ENCODE measurements at regions not wholly inside any gene's neighbourhood (a gene's known extent, or its start where the extent isn't known, plus 50 kb on each side); places are given as distances from the start of the nearest gene placed in this dataset.

DNA sequence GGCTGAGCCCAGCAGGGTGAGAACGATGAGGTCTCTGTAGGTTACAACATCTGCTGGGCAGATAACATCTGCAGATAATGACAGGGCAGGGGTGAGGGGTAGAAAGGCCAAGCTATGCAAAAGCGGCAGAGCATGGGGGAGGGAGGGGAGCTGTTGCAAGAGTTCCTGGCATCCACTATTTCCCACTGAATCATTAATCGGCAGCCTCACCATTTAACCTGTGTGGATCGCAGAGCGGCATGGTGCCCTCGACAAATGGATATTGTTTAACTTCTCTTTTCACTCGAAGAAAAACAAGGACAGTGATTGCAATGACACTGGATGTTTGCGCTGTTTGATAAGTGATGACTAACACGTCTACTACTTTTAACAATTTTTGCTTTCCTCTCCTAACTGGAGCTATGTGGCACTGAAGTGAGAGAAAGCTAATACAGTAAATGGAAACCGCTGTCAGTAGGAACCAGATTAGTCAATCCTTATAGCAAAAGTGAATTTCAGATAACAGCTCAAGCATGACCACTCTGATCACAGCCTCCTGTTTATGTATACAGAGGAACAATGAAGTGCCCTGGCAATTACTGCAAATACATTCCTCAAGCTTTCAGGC is 381.5 kb downstream of the TFAP2A start:
- no peak for DNase-seq

DNA sequence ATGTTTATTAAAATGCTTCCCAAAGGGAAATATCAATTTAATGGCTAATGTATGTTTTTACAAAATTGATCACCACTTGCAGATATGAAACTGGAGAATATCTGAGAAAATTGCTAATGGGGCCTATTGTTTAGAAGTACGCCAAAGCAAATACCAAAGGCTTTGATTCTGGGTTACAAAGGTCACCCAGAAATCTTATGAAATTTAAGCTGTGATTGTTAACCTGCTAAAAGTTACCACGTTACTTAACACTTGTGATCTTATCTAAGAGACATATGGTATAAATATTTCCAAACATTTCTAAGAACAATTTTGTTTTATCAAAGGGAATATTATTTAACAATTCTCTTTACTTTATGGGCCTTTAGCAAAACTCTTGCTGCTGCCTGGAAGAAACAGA is 383.3 kb downstream of the TFAP2A start:
- DNase-seq, result no peak

DNA sequence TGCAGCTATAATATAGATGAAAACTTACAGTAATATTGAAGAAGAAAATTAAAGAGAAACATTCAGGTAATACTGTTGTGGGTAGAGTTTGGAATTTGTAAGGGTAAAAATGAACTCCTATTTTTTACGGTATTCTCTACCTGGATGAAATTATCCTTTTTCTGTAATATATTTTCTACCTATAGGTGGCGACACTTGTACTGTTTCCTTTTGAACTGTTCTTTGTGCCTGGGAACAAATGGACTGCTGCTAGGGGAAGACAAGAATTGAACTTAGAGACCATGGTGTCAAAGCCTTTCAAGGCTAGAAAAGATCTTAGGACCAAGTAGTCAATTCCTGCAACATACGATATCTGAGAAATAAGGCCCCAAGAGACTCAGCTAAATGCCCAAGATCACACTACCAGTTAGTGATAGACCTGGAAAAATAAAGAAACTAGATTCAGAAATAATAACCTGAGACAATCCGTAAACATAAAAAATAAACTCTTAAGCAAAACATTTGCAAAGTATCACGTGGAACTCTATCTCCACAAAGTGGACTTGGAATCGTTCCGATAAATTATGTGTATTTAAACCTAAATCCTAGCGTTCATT is 383.8 kb downstream of the TFAP2A start:
- no peak for DNase-seq

DNA sequence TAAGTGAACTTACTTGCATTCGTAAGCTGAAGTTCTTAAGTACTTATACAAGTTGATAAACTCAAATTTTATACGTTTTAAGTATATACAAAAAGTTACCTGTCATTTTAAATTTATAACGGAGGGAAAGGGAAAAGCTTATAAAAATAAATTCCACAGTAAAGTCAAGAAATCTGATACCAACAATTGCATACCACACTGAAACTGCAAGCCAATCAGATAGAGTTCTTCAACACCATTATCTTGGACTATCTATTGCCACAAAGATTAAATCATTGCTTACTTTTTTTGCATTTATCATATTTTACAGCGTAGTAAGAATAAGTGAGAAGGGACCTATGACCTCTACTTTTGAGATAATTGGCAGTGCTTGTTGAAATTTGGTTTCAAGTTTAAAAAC is 386.7 kb downstream of the TFAP2A start:
- no peak for DNase-seq

DNA sequence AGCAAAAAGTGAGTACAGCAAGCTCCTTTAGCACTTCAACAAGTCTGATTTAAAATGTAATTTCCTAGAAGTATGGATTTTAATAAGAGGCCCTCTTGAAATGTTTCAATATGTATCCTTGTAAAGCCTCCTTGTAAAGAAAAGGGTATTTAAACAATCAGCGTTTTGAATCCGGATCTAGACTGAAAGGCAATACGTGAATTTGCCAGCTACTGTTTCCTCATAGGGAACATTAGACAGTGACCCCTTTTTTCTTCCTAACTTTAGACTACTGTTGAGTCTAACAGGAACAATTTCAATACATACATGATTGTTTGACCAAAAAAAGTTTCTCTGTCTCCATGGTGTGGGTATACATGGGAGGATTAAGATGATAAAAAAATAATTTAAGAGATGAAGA is 395.0 kb downstream of the TFAP2A start:
- no peak for DNase-seq

DNA sequence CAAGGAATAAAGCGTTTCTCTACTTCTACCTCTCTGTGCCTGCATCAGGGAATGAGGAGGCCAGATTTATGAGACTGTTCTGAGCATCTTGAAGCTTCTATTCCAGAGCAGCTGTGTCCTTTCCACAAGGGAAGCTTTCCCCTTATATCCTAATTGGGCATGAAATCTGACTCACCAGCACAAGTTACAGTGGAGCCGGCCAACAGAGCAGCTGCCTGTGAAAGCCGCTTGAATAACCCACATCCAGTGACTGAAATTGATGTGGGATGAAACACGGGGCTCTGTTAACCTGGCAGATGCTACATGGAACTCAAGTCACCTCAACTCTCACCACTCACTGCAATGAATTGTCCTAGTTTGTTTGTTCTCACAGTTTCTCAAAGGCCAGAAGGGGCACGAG is 400.3 kb downstream of the TFAP2A start:
- DNase-seq, result no peak

DNA sequence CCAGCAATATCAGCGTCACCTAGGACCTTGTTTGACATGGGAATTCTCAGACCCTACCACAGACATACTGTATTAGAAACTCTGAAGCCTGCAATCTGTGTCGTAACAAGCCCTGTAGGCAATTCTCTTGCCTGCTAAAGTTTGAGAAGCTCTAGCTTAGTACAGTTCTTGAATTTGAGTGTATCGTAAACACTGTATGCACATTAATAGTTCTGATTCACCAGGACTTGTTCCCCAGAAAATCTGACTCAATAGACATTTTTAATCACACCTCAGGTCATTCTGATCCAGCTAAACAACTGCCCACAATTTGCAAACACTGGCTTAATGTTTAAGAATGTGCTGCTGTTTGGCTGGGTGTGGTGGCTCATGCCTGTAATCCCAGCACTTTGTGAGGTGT is 414.3 kb downstream of the TFAP2A start:
- DNase-seq, result no peak

DNA sequence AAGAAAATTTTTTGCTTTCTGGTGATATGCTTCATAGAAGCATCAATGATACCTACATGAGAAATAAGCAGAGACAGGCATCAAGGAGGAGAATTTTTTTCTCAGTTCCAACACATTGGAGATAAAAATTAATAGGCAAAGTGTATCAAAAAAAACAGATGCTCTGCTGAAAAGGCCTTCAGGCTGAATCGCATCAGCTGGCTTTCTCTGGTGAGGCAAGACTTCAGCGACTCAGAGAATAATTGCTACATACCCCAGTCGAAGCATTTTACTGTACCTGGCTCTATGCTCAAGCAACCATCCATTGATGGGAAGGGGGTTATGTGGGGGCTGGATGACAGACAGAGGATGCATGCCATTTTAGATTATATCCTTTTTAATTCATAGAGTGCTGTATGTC is 415.1 kb downstream of the TFAP2A start:
- DNase-seq, result no peak

DNA sequence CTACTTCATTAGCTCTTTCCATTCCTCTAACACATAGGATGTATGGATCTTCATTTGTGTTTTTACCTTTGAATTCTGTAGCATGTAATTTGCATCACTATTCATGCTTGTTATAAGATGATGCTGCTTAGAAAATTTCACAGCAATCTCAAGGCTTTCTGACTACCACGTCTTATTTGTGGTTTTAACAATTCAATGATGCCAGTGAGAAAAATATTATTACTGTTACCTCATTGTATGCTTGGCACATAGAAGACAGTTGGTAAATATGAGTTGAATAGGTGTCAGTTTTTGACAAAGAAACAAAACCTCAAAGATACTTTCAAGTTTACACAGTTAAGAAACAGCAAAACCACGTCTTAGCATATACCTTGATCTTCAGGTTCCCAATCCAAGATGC is 428.6 kb downstream of the TFAP2A start:
- no peak for DNase-seq

DNA sequence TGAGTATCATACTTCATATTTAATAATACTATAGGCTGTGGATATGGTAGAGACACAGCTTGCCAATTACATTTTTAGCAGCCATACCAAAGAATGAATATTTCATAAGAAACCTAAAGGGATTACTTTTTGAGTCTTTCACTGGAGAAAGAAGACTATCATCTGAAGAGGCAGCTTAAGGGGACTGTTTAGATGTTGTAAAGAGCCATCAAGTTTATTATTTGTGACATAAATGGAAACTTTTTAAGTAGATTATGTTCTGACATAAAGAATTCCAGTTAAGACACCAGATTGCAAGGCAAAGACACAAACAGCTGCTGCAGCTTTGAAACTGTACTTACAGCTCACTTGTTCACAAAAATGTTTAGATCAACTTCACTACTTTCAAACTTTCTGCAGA is 429.4 kb downstream of the TFAP2A start:
- no peak for DNase-seq

DNA sequence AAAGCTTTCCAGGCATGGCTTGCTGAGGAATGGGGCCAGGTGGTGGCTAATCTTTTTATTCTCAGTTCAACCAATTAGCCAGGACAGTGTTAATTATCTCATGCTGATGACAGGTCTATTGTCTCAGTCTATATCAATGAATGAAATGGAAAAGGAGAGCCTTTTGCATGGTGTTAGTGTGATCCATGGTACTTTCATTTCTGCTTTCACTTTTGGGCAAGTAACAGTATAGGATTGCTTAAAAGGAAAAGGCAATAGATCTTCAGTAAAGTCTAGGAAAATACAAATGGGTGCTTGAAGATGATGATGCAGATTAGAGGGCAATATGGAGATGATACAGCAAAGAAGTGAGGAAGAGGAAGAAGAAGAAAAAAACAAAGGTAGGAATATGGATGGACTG is 430.3 kb downstream of the TFAP2A start:
- DNase-seq, result no peak

DNA sequence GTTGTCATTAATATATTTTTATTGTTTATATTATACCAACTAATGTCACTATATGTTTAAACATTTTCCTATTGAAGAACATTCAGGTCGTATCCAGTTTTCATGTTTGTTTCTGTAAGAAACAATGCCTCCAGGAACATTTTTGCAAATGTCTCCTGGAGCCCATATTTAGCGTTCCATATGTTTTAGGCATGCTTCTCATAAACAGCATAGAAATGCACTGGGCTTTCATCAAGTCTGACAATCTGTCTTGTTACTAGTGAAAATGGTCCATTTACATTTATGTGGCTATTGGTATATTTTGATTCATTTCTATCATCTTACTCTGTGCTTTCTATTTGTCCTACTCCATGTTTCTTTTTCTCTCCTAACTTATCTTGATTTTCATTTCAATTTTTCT is 431.7 kb downstream of the TFAP2A start:
- no peak for DNase-seq

DNA sequence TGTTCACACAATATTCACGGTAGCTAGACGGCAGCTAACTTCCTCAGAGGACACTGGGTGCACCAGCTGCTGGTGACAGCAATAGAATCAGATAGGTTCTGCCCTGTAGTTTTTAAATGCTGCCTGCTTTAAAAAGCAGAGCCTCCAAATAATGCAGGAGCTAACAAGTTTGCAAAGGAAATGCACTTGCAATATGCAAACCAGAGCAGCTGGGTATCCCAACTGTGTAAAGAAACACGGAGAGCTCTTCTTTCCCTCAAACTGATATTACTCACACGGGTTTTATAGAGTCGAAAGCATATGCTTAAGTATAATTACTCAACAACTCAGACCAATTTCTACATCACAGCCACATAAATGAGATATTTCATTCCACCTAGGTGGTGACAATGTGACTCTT is 432.7 kb downstream of the TFAP2A start:
- DNase-seq, result no peak

DNA sequence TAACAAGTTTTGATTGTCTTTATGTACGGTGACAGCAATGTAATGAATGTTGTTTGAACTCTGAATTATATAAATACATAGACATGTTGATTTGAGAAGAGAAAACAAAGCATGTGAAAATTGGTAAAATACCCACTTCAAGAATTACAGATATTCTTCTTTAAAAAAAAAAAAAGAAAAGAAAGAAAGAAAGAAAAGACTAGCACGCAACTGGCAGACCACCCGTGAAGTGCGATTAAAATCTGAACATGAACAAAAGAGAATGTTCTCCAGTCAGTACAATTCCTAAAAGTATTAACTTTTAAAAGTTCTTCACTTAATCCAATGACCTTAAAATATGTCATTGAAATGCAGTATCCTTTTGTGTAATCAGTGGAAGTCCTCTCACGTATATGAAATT is 434.9 kb downstream of the TFAP2A start:
- no peak for DNase-seq

DNA sequence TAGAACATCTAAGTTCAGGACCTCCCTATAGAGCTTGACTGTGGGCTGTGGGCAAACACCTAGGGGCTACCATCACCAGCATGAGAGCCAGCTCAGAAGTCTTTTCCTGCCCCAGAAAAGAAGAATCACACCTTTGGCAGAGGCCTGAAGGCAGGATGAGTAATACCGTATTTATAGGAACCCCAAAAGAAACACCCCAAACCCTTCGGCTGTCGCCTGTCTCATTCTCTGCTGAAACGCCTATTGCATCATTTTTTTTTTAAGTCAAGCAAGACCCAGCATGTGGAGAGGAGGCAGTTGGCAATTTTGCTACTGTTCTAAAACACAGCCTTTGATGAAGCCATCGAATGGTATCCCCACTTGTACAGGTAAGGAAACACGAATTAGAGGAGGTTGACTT is 436.4 kb downstream of the TFAP2A start:
- DNase-seq, result no peak

DNA sequence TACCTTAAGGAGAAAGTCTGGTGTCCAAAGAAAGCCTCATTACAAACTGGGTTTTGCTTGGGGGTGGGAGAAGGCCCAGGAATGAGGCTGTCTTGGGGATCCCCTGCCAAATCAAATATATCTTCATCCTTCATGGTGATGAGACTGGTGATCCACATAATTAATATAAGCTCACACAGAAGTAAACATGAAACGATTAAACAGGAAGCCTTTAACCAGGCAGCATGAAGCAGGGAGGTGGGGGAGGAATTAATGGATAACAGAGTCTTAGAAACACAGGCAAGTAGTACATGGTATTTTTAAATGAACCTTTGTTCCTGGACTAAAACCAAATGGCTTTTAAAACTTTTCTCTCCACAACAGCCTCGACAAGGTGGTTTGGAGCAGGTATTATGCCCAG is 437.5 kb downstream of the TFAP2A start:
- DNase-seq, result no peak

DNA sequence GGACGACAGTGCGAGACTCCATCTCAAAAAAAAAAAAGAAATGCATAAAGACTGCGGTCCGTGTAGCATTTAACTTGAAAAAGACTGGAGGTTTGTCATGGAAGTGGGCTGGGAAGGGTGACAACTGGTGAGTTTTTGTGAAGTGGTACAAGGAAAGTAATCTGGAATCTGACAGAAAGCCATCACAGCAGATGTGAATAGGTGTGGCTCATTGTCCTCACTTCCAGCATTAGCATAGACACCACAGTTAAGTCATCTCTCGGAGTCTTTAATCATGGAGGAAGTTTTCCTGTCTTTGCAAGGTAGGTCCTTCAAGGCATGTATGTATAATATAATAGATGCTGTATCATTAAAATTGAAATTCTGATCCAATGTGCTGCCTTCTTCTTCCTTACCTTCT is 453.2 kb downstream of the TFAP2A start:
- DNase-seq, result no peak

DNA sequence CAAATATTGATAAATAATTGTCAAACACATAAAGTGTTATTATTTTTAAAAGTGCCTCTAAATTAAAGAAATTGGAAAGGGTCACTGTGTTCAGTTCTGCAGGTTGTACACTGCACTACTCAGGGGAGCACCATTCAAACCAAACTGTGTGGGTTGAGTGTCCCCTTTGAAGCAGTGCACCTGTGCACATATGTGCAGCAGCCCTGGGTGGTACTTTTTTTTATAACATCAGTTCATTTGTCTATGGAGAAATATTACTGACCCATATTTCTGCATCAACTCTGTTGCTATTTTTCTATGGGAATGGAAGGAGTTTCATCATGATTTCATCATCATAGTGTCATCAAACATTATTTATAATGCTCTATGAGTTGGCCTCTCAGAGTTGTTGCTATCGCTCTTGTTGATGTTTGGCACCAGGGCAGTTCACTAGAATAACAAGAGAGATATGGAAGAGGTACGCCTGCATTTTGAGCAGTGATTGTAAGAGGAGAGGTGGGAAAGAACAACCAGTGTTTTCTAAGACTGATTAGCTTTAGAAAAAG is 457.6 kb downstream of the TFAP2A start:
- DNase-seq, result no peak

DNA sequence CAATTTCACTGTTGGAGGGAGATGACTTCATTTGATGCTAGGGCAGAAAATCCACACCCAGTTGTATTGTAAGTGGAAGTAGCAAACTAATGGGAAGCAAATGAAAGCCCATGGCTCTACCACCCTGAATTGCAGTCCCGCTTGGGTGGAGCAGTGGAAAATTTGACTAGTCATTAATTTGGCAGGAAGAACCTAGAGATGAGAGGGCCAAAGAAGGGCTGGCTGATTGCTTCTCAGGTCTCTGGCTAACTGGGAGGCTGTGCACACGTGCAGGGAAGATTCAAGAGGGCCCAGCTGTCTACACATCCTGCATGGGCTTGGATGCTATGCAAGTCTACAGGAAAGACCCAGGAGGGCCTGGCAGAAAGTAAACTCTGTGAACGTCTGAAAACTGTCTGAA is 466.2 kb downstream of the TFAP2A start:
- DNase-seq, result no peak

DNA sequence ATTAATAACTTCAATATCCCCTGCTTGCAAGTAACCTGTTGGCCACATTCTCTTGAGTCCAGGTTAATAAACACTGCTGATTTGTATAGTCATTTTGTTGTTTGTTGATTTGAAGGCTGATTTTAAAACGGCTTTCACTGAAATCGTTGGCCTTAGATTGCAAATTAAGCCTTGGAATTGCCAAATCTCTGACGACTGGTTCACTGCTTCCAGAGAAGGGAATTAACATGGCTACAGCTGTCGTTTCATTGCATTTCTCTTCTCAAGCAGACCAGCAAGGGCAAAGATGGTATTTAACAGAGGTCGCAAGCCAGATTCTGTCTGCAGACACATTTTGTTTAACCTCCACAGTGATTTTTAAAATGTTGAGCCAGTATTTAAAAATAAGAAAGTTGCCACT is 470.9 kb downstream of the TFAP2A start:
- no peak for DNase-seq

DNA sequence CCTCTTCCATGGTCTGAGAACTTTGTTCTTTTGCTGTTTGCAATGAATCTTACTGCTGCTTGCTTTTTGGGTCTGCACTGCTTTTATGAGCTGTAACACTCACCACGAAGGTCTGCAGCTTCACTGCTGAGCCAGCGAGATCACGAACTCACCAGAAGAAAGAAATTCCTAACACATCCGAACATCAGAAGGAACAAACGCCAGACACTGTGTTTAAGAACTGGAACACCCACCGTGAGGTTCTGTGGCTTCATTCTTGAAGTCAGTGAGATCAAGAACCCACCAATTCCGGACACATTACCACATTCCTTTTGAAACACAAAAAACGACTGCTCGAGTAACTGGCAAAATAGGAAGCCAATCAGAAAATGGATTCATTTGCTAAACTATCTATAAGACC is 471.8 kb downstream of the TFAP2A start:
- DNase-seq, result no peak

DNA sequence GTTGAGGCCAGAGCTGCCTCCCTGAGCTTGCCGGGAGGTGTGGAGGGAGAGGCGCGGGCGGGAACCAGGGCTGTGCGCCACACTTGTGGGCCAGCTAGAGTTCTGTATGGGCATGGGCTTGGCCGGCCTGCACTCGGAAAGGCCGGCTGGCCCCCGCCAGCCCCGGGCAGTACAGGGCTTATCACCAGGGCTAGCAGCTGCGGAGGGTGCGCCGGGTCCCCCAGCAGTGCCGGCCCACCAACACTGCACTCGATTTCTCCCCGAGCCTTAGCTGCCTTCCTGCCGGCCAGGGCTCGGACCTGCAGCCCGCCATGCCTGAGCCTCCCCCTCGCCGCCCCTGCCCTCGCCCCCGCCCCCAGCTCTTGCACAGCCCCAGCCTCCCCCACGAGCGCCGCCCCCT is 472.7 kb downstream of the TFAP2A start:
- DNase-seq, result no peak

DNA sequence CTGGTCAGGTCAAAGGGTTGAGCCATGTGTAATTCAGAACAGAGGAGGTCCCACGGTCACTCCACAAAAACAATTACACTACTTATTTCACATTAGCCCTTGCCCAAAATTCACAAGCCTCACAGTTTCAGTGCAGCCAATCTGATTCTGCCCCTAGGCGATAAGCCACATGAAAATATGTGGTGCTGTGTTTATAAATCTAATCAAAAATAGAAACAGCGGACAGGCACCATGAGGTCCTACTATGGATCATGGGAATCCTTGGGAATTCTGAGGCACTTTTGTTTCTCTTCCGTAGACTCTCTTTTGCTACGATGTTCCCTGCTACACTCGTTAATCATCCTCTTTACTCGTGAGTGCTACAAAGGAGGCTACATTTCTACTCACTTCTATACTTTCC is 476.1 kb downstream of the TFAP2A start:
- DNase-seq, result no peak

DNA sequence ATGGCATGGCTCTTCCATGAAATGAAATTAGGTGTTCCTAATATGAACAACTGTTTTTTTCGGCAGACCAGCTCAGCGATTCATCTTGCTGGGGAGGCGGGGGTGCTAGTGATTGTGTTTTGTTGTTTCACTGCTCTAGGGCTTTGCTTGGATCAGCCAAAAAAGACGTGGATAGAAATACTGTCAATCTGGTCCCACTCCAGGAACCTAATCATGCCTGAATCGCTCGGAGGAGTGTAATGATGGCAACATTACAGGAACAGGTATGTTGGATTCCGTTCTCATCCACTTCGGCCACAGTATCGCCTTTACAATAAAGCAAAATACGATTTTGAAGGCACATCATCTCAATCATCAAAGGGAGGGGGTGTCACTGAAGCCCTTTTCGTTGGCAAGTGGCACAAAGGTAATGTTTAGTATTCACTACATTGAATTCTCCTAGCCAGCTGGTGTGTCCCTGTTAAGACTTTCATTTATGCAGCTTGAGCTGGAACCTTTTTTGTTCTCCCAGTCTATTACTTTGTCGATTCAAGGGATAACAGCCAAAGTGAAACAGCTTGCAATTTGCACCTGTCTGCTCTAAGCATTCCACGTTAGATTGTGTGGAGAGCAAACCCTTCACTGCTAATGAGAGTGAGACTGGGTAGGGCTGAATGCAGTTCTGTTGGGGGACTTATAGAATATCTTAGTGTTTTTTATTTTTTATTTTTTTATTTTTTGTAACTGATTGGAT is 477.7 kb downstream of the TFAP2A start:
- no peak for DNase-seq

All from skin of body (tissue), 1 donor.